Spinal cord (tissue), 9 donors: ENCODE measurements at regions not wholly inside any gene's neighbourhood (a gene's known extent, or its start where the extent isn't known, plus 50 kb on each side); places are given as distances from the start of the nearest gene placed in this dataset.
A peak's percentile ranks its signal among the peaks of the same experiment; 100 is the strongest.

Experiments used
- DNase-seq, 6 donors: peaks; one replicate each; pipeline versions ENCODE4 v3.0.0 to v3.0.0-alpha.2; 2013 to 2015; ENCODE audit warnings: low spot score in 6 of 6, low read depth in 4 of 6
- H3K27ac ChIP-seq: one replicate; pipeline ENCODE4 v1.5.1; 2013; ENCODE audit warnings: low read depth, low read length, control low read depth
- H3K27me3 ChIP-seq: one replicate; pipeline ENCODE4 v1.6.1; 2013; ENCODE audit warnings: low read length; ENCODE audit not compliant: control insufficient read depth, insufficient read depth
- H3K36me3 ChIP-seq: one replicate; pipeline ENCODE4 v1.6.1; 2013; ENCODE audit warnings: low read length; ENCODE audit not compliant: control insufficient read depth, insufficient read depth
- H3K4me1 ChIP-seq: one replicate; pipeline ENCODE4 v1.6.1; 2013; ENCODE audit warnings: low read length; ENCODE audit not compliant: control insufficient read depth, insufficient read depth
- H3K4me3 ChIP-seq: one replicate; pipeline ENCODE4 v1.5.1; 2013; ENCODE audit warnings: low read depth, low read length, control low read depth
- H3K9me3 ChIP-seq: one replicate; pipeline ENCODE4 v1.6.1; 2013; ENCODE audit warnings: low read length; ENCODE audit not compliant: control insufficient read depth, insufficient read depth
- WGBS: methylation state at CpG from one replicate; pipeline ENCODE4 v1.1.5; 2013; ENCODE audit warnings: missing lambda C conversion rate; ENCODE audit not compliant: insufficient coverage; 5-methylcytosine and 5-hydroxymethylcytosine counted together
- donor health status: healthy.

GRCh38 chr4:14856062-14856933 is 146.0 kb upstream of the CPEB2 start:
- Histone ChIP-seq H3K36me3 (no peaks in the 10 kb centered on the region), H3K27ac (no peak overlapping the region), H3K4me1 (no peaks in the 10 kb centered on the region), H3K27me3 (no peaks in the 10 kb centered on the region), H3K9me3 (no peaks in the 10 kb centered on the region), H3K4me3 (no peak overlapping the region)
- no peak for DNase-seq
- WGBS: 71% methylated on average over 5 of the region's 5 CpGs

GRCh38 chr4:14856934-14857235 is 145.4 kb upstream of the CPEB2 start:
- Histone ChIP-seq H3K4me1 (no peaks in the 10 kb centered on the region), H3K36me3 (no peaks in the 10 kb centered on the region), H3K4me3 (no peak overlapping the region), H3K27ac (no peak overlapping the region), H3K27me3 (no peaks in the 10 kb centered on the region), H3K9me3 (no peaks in the 10 kb centered on the region)
- DNase-seq: no peak
- WGBS: 97% methylated on average over 4 of the region's 5 CpGs

- H3K27ac ChIP-seq: no peak overlapping the region
- H3K27me3 ChIP-seq: no peaks in the 10 kb centered on the region
- no peak for DNase-seq
- H3K4me3 ChIP-seq: no peak overlapping the region
- H3K36me3 ChIP-seq: no peaks in the 10 kb centered on the region
- WGBS: 60% methylated on average over 1 of the region's 3 CpGs
- H3K9me3 ChIP-seq: no peaks in the 10 kb centered on the region
- peaks cover under 1% of the 10 kb centered on the region for H3K4me1 ChIP-seq
These were observed 144.8 kb upstream of the CPEB2 start for GRCh38 chr4:14857475-14857874.

- H3K9me3 ChIP-seq: no peaks in the 10 kb centered on the region
- WGBS: no CpG with 5 or more reads among the region's 3 CpGs
These were observed 144.3 kb upstream of the CPEB2 start for GRCh38 chr4:14857981-14858380.

GRCh38 chr4:14862891-14863290 is 139.4 kb upstream of the CPEB2 start:
- no peak overlapping the region for H3K27ac ChIP-seq
- H3K4me3 ChIP-seq: no peak overlapping the region
- peaks cover 15% of the 10 kb centered on the region for H3K4me1 ChIP-seq
- H3K9me3 ChIP-seq: no peaks in the 10 kb centered on the region
- H3K36me3 ChIP-seq: no peaks in the 10 kb centered on the region
- 15% methylated on average over 27 of the region's 33 CpGs for WGBS
- peak in 2 of 6 donors; percentile 53 to 62 for DNase-seq
- no peaks in the 10 kb centered on the region for H3K27me3 ChIP-seq

More at GRCh38 chr4:14857981-14858380, 144.3 kb upstream of the CPEB2 start:
- Histone ChIP-seq H3K36me3 (no peaks in the 10 kb centered on the region), H3K4me3 (no peak overlapping the region), H3K27me3 (no peaks in the 10 kb centered on the region), H3K4me1 (peaks cover 6% of the 10 kb centered on the region), H3K27ac (no peak overlapping the region)
- no peak for DNase-seq

- 70% methylated on average over 6 of the region's 16 CpGs for WGBS
- Histone ChIP-seq H3K9me3 (no peaks in the 10 kb centered on the region), H3K27ac (no peak overlapping the region), H3K4me1 (peaks cover 15% of the 10 kb centered on the region), H3K4me3 (no peak overlapping the region), H3K27me3 (no peaks in the 10 kb centered on the region), H3K36me3 (no peaks in the 10 kb centered on the region)
- peak in 2 of 6 donors; percentile 47 to 63 for DNase-seq
These were observed 138.6 kb upstream of the CPEB2 start for GRCh38 chr4:14863418-14864364.

- 56% methylated on average over 3 of the region's 3 CpGs for WGBS
- no peak overlapping the region for H3K4me3 ChIP-seq
- no peaks in the 10 kb centered on the region for H3K9me3 ChIP-seq
- H3K27me3 ChIP-seq: no peaks in the 10 kb centered on the region
- no peaks in the 10 kb centered on the region for H3K36me3 ChIP-seq
- no peak overlapping the region for H3K27ac ChIP-seq
- peaks cover 15% of the 10 kb centered on the region for H3K4me1 ChIP-seq
- peak in 1 of 6 donors; percentile 30 for DNase-seq
These were observed 137.8 kb upstream of the CPEB2 start for GRCh38 chr4:14864365-14865030.

- DNase-seq: no peak
- no CpG with 5 or more reads among the region's 5 CpGs for WGBS
- peaks cover 15% of the 10 kb centered on the region for H3K4me1 ChIP-seq
- H3K36me3 ChIP-seq: no peaks in the 10 kb centered on the region
- H3K9me3 ChIP-seq: no peaks in the 10 kb centered on the region
- H3K27ac ChIP-seq: no peak overlapping the region
- no peaks in the 10 kb centered on the region for H3K27me3 ChIP-seq
- no peak overlapping the region for H3K4me3 ChIP-seq
These were observed 137.3 kb upstream of the CPEB2 start for GRCh38 chr4:14865031-14865366.

- no peak for DNase-seq
- Histone ChIP-seq H3K27ac (no peak overlapping the region), H3K9me3 (no peaks in the 10 kb centered on the region), H3K27me3 (no peaks in the 10 kb centered on the region), H3K4me3 (no peak overlapping the region), H3K4me1 (peaks cover 15% of the 10 kb centered on the region), H3K36me3 (no peaks in the 10 kb centered on the region)
These were observed 136.5 kb upstream of the CPEB2 start for GRCh38 chr4:14865804-14866203.
